ENCODE measurements at regions not wholly inside any gene's neighbourhood (a gene's known extent, or its start where the extent isn't known, plus 50 kb on each side); places are given as distances from the start of the nearest gene placed in this dataset.

GRCh38 chr12:24229031-24229700, 279.7 kb upstream of the SOX5 start:
- Histone ChIP-seq H3K36me3 (ENCODE audit: control insufficient read depth in 2 of 2, extremely low read depth in 1 of 2, insufficient read depth in 2 of 2, low read length in 2 of 2) (no peaks in the 10 kb centered on the region), H3K27ac (ENCODE audit: insufficient read depth, low read depth, low read length) (no peak overlapping the region), H3K4me1 (ENCODE audit: control insufficient read depth, extremely low read depth, insufficient read depth, low read length) (peaks cover 22% of the 10 kb centered on the region), H3K4me2 (ENCODE audit: insufficient read depth, low read length) (no peak overlapping the region), H2AFZ (ENCODE audit: low read depth, low read length) (peak overlapping the region; percentile 20), H3K4me3 (replicated peaks in 1 of 3; ENCODE audit: insufficient read depth in 1 of 3, low read depth in 1 of 3, low read length in 3 of 3) (no peak overlapping the region), H3K9me1 (replicated peaks; ENCODE audit: control insufficient read depth, extremely low read depth, insufficient read depth, low read length) (no peaks in the 10 kb centered on the region), H3K79me2 (ENCODE audit: control insufficient read depth, insufficient read depth, low read length) (no peaks in the 10 kb centered on the region), H3K9me3 (replicated peaks; ENCODE audit: control insufficient read depth, insufficient read depth, low read length) (no peaks in the 10 kb centered on the region), H3K9ac (replicated peaks; ENCODE audit: extremely low read depth, insufficient read depth, low read length) (no peak overlapping the region), H4K20me1 (replicated peaks; ENCODE audit: control insufficient read depth, extremely low read depth, insufficient read depth, low read length) (no peaks in the 10 kb centered on the region), H3K27me3 (ENCODE audit: control insufficient read depth in 2 of 2, insufficient read depth in 2 of 2, low read length in 2 of 2) (no peaks in the 10 kb centered on the region)
- no peak for FAIRE-seq
- dilution Hi-C loops (cut with MboI; ENCODE audit: extremely low pct_ligation_motif_present, low sequenced_read_pairs), result no loop called here
- peak; percentile 49 for DNase-seq (ENCODE audit: low read depth, low spot score)
- ChIA-PET POLR2A (no interaction called here), CTCF (no interaction called here)
- intact Hi-C loops (cut with micrococcal nuclease), result loop anchor here (5.0 to 10.0 kb wide), 2 partner anchors 116 to 117 kb away; no protein-coding TSS in a partner anchor
- TF ChIP-seq JUN (IDR thresholded peaks at IDR 0.05; ENCODE audit: borderline replicate concordance, insufficient read depth, insufficient read length, low read depth) (no peak), GATA2 (IDR thresholded peaks at IDR 0.05; ENCODE audit: insufficient read depth, insufficient read length, low read depth, low read length) (no peak), CTCF (IDR thresholded peaks at IDR 0.05; ENCODE audit: extremely low read depth in 1 of 2, insufficient read depth in 1 of 2, low read depth in 1 of 2, low read length in 2 of 2) (no peak), EZH2 (IDR thresholded peaks at IDR 0.05; ENCODE audit: borderline replicate concordance, low read depth, low read length, severe bottlenecking) (no peak), POLR2AphosphoS5 (IDR thresholded peaks at IDR 0.05; ENCODE audit: insufficient read depth, low read depth, low read length) (no peak), MYC (IDR thresholded peaks at IDR 0.05; ENCODE audit: low read depth, low read length) (no peak), MAX (IDR thresholded peaks at IDR 0.05; ENCODE audit: insufficient read depth, insufficient read length) (no peak), POLR2A (IDR thresholded peaks at IDR 0.05; ENCODE audit: low read depth, low read length) (no peak), FOS (IDR thresholded peaks at IDR 0.05; ENCODE audit: borderline replicate concordance, insufficient read depth, low read length) (no peak)
- BruUV-seq (replicated peaks), result no TSS peak
